Epidermal melanocyte (primary cell): ENCODE measurements at regions not wholly inside any gene's neighbourhood (a gene's known extent, or its start where the extent isn't known, plus 50 kb on each side); places are given as distances from the start of the nearest gene placed in this dataset.
A peak's percentile ranks its signal among the peaks of the same experiment; 100 is the strongest.

Experiments used
- DNase-seq: peaks from one replicate; pipeline ENCODE4 v3.0.0; 2011; ENCODE audit warnings: low spot score; ENCODE audit not compliant: insufficient read length

DNA sequence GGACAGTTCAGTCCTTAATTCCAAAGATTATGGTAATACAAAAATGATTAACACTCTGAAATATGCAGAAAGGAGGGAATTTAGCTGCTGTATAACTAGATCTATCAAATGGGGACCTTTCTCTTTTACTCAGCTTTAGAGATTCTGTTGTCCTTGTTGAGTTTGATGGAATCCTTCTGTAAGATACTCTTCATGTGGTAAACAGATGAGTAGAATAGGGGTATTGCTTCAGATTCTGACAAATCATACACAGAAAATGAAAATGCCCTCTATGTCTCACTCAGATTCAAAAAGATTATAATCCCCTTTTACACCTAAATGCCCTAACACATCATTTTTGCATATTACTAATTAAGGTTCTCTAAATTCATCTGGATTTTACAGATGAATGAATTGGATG, 50.7 kb downstream of the ARHGAP35 start:
- no peak for DNase-seq

DNA sequence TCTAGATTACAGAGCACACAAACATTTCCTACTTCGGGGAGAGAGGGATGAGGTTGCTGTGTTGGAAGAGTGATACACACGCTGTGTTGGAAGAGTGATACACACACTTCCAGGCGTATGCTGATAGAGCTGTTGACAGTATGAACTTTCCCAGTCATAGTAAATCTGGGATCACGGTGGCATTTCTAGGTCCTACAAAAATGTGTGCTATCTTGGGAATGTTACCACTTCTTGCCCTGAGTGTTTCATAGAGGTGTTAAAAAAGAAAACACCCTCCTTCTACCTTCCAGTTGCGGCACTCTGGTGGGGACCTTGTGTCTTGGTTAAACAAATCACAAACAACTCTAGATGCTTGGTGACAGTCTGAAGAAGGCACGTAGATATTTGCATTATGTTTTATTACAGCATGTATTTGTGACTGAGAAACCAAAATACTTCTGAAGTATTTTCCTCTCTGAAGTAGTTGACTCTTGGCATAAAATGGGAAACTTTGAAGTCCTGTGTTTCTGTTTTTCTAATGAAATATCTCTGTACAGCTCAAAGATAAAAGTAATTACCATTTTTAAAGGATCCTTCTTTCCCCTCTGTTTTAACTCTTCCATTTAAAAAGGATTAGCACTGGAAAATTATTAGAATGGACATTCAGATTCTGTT, 52.5 kb downstream of the ARHGAP35 start:
- no peak for DNase-seq

DNA sequence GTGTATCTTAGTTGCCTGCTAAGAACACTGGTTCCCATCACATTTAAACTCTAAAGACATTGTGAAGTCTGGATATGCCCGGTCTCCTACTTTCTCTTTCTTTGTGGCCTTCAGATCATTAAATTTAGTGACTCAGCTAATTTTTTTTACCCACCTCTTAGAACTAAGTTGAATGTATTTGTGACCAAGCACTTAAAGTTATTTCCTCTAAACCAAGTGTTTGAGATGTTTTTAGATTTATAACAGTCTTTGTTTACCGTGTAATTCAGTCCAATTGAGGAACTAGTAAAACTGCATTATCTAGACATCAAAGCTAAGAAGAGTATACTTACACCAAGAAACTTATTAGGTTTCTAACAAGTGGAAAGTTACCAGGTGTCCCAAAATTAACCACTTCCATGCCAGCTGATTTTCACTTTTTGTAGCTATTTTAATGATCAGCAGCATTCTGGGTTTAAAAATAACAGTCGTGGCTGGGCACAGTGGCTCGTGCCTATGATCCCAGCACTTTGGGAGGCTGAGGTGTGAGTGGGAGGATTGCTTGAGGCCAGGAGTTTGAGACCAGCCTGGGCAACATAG, 53.1 kb downstream of the ARHGAP35 start:
- no peak for DNase-seq

DNA sequence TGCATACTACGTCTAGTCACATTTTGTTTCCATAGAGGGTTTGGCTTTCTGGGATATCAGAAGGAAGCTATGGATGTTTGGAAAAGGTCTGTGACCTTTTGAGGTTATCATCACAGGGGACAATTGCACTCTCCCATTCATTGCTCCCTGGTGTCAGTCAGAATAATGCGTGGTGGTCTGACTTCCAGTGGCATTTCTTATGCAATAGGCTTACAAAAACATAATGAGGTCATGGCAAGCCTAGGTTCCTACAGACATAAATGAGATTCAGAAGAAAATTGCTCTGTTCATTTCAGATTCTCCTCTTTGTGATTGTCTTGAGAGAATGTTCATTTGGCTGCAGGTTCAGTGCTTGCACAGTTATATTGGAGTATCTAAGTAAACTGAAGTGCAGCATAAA, 54.6 kb downstream of the ARHGAP35 start:
- DNase-seq = no peak

DNA sequence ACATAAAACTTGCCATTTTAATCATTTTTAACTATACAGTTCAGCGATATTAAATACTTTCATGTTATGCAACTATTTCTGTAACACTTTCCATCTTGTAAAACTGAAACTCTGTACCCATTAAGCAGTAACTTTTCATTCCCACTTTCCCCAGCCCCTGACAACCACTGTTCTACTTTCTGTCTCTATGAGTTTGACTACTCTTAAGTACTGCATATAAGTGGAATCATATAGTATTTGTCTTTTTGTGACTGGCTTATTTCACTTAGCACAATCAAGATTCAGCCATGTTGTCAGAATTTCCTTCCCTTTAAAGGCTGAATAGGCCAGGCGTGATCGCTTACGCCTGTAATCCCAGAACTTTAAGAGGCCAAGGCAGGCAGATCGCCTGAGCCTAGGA, 56.2 kb downstream of the ARHGAP35 start:
- DNase-seq = no peak

DNA sequence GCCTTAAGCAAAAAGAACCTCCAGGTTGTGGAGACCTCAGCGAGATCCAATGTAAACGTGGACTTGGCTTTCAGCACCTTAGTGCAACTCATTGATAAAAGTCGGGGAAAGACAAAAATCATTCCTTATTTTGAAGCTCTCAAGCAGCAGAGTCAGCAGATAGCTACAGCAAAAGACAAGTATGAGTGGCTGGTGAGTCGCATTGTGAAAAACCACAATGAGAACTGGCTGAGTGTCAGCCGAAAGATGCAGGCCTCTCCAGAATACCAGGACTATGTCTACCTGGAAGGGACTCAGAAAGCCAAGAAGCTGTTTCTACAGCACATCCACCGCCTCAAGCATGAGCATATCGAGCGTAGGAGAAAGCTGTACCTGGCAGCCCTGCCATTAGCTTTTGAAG, 58.5 kb downstream of the ARHGAP35 start:
- no peak for DNase-seq

DNA sequence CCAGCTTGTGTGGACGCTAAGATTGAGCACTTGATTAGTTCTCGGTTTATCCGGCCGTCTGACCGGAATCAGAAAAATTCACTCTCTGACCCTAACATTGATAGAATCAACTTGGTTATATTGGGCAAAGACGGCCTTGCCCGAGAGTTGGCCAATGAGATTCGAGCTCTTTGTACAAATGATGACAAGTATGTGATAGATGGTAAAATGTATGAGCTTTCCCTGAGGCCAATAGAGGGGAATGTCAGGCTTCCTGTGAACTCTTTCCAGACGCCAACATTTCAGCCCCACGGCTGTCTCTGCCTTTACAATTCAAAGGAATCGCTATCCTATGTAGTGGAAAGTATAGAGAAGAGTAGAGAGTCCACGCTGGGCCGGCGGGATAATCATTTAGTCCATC, 59.6 kb downstream of the ARHGAP35 start:
- DNase-seq = no peak

DNA sequence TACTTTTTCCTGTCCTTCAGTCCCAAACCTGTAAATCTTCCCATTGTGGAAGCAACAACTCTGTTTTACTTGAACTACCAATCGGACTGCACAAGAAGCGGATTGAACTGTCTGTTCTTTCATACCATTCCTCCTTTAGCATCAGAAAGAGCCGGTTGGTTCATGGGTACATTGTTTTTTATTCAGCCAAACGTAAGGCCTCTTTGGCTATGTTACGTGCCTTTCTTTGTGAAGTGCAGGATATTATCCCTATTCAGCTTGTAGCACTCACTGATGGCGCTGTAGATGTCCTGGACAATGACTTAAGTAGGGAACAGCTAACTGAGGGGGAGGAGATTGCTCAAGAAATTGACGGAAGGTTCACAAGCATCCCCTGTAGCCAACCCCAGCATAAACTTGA, 60.3 kb downstream of the ARHGAP35 start:
- DNase-seq = no peak

DNA sequence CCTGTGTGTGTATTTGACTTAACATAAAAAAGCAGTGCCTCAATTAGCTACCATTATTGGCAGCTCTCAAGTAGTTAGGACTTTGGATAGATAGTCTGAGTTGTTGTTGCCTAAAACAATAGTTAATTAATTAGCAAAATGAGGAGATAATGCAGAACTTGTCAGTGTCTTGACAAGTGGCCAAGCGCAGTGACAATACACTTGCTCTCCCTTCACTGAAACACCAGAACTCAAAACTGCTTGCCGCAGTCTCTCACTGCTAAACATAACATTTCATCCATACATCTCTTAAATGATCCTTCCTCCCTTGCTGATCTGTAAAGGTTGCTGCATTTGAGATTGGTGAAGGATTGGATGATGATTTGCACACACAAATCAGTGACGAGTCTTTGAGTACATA, 61.7 kb downstream of the ARHGAP35 start:
- DNase-seq = no peak

DNA sequence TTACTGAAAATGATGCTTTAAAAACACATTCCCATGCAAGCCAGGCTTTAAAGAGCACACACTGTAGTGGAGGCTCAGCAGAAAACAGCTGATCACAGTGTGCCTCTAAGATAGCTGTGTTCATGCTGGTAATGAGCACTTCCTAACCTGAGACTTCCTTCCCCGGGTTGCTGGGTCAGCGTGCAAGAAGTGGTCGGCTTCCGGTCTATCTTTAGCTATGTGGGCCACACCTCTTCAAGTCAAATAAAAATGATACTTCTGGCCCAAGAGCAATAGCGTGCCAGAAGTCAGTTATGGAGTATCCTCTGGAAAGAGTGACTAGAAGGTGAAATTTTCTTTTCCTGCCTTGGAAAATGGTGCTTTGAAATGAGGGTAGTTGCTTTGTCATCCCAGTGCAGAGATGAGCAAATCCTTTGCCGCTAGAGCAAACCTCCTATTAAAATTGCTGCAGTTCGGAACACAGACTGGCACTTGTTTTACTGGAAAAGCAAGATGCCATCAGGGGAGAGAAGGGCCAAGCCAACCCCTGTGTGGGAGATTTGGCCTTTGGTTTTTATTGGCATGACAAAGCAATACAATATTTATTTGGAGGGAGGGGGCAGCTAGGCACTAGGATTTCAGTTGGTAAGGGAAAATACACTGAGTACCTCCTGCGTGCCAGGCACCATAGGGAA, 64.2 kb downstream of the ARHGAP35 start:
- no peak for DNase-seq

DNA sequence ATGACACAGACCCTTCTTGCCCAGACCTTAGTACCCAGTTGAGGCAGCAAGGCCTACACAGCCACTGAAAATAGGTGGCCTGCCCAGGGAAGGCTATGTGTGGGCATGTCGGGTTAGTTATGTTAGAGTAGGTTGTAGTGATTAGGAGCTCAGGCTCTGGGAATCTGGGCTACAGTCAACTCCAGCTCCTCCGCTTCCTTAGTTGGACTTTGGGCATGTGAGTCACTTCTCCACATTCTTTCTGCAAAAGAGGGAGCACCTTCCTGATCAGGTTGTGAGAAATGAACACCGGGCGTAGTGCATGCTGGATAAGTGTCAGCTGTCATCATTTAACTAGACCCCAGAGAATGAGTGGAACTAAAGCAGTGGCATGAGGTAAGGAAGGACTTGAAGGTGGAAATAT, 64.8 kb downstream of the ARHGAP35 start:
- no peak for DNase-seq

DNA sequence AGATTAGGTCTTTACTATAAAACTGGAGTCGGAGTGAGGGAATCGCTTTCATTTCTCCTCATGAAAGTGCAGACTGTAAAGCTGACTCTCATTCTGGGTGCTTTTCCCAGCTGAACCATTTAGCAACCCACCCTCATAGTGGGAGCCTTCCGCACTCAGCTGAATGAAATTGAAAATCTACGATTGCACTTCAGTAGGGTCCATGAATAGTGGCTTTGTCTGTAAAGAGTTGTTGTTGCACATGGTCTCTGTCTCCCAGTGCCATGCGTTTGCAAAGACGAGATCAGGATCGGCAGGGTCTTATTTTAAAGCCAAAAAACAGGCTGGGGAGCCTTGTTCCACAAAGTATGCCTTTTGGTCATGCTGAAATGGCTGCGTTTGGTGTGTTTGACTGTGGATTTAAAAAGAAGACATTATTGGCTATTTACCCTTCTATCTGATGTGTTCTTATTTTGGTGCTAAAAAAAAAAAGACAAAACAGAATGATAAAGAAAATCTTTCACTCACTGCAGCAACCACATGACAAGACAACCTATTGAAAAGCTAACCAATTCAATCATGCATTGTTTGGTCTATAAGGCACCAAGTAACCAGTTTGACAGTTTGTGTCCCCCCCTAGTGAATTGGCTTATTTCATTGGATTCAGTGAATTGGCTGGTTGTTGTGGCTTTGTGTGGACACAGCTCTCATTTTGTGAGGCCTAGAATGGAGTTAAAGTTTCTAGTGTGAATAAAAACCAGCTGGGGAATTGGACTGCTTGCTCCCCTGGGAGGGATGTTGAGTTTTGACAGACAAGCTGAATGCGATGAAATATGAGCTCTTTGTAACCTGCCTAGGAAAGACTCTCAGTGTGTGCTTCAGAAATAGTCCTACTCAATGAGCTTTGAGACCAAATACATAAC, 65.6 kb downstream of the ARHGAP35 start:
- DNase-seq = peak; percentile 60

DNA sequence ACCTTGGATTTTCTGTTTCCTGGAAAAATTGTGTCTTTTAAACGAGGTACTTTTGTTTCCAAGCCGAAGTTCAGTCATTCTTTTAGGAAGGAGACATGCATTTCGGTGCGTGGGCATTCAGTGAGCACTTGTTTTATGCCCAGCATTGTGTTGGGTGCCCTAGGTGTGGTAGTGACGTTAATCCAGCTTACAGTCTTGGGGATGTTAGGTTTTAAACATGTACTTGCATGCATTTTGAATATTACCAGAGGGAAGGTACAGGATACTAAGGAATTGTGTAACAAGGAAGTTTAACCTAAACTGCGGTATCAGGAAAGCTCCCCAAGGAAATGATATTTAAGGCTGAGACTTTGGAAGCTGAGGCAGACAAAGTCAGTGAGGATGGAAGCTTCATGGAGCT, 66.3 kb downstream of the ARHGAP35 start:
- no peak for DNase-seq

DNA sequence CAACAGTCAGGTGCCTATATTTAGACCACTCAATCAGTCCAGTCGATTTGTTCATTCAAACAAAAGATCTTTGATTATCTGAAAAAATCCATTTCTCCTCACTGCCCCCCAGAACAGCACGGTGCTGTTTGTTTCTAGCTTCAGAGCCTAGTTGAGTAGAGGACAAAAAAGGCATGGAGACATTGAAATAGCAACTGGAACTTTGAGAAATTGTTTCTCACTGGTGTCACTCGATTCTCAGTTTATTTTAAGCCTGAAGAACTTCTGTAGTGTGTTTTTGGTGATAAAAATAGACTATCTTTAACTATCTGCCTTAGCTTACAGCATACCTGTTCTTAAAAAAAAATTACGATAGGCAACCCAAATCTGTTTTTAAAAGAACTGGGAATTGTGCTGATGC, 67.1 kb downstream of the ARHGAP35 start:
- no peak for DNase-seq

DNA sequence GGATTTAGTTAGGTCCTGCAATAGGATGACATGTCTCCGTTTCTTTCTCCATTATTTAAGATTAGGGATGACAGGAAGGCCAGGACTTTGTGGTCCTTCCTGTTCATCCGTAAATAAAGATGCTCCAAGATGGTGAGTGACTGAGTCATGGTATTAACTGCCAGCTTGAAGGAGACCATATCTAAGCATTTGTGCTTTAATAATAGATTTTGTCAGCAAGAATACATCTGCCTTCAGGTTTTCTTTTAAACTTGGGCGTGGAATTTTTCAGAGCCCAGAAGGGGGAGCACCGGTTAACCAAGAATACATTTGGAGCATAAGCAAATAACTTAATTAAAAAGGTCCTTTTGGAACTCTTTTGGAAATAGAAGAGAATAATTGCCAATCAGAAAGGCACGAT, 68.2 kb downstream of the ARHGAP35 start:
- no peak for DNase-seq

DNA sequence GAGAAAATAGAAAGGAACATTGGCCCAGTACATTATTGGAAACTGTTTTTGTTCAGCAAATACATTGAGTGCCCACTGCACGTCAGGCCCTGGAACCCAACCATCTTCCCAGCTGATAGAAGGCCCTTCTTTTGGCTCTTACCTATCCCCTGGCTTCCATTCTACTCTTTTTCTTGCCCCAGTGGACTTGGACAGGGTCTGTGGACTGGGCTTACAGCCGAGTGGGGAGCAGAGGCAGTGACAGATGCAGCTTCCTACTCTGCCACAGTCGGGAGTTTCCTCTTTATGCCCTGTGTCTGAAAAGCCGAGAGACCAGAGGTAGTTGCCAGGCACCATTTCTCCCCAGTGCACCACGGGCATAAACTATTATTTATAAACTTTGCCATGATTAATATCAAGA, 70.4 kb downstream of the ARHGAP35 start:
- no peak for DNase-seq

DNA sequence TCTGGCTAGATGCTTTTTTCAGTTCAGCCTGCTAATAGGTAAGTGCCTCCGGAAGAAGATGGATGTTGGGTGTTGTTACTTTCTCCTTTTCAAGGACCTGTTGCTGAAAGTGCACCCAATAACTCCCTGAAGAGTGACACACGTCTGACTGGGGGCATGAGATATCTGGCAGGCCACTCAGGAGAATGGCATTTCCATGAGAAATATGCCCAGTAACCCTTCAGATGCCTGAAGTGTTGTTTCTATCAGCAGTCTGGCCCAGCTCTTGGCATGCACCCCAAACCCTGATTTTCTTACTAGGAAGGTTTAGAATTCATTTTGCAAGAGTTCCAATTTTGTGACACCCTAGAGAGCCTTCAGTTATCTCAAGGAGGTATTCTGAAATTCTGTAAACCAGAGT, 71.5 kb downstream of the ARHGAP35 start:
- no peak for DNase-seq

DNA sequence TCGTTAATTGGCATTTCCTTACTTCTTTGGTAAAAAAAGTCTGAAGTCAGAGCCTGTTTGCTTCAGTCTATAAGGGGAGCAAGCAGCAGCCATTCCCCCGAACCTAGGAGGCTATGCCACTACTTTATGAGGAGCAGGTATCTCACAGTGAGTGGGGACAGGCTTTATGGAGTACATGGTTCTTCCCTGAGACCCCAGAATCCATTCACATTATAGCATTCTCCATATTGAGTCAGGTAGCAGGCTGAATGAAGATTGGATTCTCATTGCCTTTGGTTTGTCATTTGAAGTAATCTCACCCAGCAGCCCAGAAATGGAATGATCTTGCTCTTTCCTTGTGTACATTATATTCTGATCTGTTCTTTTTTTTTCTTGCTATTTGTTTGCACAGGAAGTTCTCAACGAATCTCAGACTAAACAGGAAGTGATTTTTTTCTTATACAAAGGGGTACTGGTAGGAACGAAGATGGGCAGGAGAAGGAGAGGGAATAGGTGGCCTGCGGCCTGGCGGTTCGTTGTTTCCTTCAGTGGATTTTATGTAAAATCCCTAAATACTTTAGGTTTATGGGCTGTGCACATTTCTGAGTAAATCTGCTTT, 74.4 kb downstream of the ARHGAP35 start:
- no peak for DNase-seq

DNA sequence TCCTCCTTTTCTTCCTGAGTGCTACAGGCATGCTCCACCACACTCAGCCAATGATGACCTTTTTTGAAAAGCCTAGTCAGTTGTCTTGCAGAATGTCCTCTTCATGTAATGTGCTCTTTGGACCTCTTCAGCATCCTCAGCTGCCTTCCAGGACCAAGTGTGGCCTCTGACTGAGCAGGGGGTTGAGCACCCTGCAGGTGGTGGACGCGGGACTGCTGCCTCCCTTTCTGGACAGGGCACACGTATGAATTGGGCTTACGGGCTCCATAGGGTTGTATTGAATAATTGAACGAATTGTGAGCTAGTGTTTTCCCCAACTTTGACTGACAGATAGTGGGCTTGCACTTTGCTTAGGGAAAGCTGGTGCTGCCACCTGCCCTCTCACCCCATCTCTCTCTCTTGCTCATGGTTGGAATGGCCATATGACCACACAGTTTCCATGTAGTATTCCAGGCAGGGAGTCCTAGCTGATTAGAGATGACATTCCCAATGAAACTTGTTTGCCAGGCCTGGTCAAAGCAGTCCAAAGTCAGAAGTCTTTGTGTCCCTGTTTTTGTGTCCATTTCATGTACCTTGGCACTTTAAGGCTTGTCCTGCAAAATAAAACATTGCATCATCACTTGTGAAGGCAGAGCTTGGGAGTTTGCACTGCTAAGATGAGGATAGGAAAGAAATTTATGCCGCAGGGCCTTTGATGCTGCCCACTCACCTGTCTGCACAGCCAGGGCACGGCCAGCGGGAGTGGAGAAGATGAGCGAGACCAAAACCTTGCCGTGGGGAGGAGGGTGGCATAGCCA, 76.3 kb upstream of the NPAS1 start:
- DNase-seq = no peak

DNA sequence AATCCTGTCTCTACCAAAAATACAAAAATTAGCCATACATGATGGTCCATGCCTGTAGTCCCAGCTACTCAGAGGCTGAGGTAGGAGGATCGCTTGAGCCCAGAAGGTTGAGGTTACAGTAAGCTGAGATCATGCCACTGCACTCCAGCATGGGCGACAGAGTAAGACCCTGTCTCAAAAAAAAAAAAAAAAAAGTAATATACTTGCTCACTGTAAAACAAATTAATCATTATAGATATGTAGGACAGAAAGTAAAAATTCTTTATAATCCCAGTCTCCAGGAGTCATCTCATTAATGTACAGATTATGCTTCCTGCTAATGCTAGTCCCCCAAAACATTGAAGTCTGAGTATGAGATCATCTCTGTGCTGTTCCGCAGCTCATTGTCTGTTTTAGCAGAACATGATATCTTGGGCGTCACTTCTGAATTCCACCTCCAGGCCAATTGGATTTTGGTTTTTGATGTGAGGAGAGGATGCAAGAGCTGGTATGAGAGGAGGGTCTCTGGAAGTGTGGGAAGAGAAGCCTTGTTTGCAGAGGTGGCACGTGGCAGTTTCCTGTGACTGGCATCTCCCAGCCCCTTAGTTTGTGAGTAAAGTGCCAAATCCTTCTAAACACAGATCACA, 75.4 kb upstream of the NPAS1 start:
- DNase-seq = no peak
